ENCODE measurements at regions not wholly inside any gene's neighbourhood (a gene's known extent, or its start where the extent isn't known, plus 50 kb on each side); places are given as distances from the start of the nearest gene placed in this dataset.

DNA sequence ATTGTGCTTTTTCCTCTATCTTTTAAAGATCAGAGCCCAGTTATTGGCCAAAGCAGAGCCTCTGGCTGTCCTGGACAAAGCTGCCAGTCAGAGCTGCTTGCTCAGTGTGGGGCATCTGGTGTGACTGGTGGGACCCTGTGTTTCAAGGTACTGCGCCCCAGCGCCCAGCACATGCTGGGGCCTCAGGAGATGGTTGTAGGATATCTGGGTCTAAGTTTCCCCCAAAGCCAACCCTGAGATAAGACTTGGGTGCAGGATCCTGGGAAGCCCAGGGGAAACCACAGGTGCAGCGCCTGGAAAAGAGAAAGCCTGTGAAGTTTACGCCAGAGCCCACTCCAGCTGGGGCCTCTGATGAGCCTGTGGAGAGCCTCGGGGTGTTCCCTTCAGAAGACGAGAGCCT lies 117.7 kb downstream of the RPIA start:
- Histone ChIP-seq H3K4me1 (ENCODE audit: control insufficient read depth in 5 of 5, insufficient read depth in 5 of 5, low read length in 5 of 5) (peaks cover 0 to 10% (median 0%) of the 10 kb centered on the region in 5 donors), H3K27me3 (ENCODE audit: control insufficient read depth in 3 of 3, insufficient read depth in 3 of 3, low read length in 2 of 3) (no peaks in the 10 kb centered on the region), H3K27ac (ENCODE audit: low read depth in 1 of 2, low read length in 1 of 2) (no peak overlapping the region), H3K36me3 (ENCODE audit: control insufficient read depth in 4 of 4, insufficient read depth in 4 of 4, low read length in 4 of 4) (no peaks in the 10 kb centered on the region), H3K4me3 (no peak overlapping the region), H3K9ac (ENCODE audit: insufficient read depth in 1 of 2, low read length in 2 of 2) (no peak overlapping the region), H3K9me3 (ENCODE audit: control insufficient read depth in 4 of 4, insufficient read depth in 3 of 4, low read length in 3 of 4) (peaks cover 0 to 9% (median 0%) of the 10 kb centered on the region in 4 donors)
- DNase-seq (no peak), ATAC-seq (ENCODE audit: insufficient read depth, low FRiP score) (no peak)
- TF ChIP-seq, protein P1, sequence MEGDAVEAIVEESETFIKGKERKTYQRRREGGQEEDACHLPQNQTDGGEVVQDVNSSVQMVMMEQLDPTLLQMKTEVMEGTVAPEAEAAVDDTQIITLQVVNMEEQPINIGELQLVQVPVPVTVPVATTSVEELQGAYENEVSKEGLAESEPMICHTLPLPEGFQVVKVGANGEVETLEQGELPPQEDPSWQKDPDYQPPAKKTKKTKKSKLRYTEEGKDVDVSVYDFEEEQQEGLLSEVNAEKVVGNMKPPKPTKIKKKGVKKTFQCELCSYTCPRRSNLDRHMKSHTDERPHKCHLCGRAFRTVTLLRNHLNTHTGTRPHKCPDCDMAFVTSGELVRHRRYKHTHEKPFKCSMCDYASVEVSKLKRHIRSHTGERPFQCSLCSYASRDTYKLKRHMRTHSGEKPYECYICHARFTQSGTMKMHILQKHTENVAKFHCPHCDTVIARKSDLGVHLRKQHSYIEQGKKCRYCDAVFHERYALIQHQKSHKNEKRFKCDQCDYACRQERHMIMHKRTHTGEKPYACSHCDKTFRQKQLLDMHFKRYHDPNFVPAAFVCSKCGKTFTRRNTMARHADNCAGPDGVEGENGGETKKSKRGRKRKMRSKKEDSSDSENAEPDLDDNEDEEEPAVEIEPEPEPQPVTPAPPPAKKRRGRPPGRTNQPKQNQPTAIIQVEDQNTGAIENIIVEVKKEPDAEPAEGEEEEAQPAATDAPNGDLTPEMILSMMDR (IDR thresholded peaks at IDR 0.05; ENCODE audit: control extremely low read depth, extremely low read depth), result no peak
- WGBS, 2 donors, result 91 to 95% methylated on average over 6 of the region's 6 CpGs

DNA sequence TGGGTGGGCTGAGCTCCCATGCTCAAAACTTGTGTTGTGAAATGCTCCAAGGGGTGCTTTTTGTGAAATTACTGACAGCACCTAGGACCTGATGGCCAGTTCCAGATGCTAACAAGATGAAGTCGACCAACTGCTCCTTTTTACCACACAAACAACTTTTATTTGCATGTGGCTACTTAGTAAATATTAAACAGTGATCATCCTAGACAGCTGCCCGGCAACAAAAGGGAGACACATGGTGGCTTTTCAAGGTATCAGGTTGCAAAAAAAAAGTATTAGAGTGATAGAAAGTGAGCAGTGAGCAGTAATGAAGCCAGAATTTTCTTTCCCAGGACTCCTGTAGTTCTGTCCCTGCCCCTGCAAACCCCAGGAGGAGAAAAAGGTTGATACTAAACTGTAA lies 118.5 kb downstream of the RPIA start:
- TF ChIP-seq, protein P1 (IDR thresholded peaks at IDR 0.05; ENCODE audit: control extremely low read depth, extremely low read depth), result no peak
- peaks cover 0 to 10% (median 0%) of the 10 kb centered on the region in 5 donors for H3K4me1 ChIP-seq (ENCODE audit: control insufficient read depth in 5 of 5, insufficient read depth in 5 of 5, low read length in 5 of 5)
- no peak for ATAC-seq (ENCODE audit: insufficient read depth, low FRiP score)
- peaks cover 0 to 10% (median 0%) of the 10 kb centered on the region in 4 donors for H3K9me3 ChIP-seq (ENCODE audit: control insufficient read depth in 4 of 4, insufficient read depth in 3 of 4, low read length in 3 of 4)
- 55 to 64% methylated on average over 2 of the region's 2 CpGs for WGBS, 2 donors
- no peak overlapping the region for H3K9ac ChIP-seq (ENCODE audit: insufficient read depth in 1 of 2, low read length in 2 of 2)
- no peak overlapping the region for H3K27ac ChIP-seq (ENCODE audit: low read depth in 1 of 2, low read length in 1 of 2)
- no peaks in the 10 kb centered on the region for H3K27me3 ChIP-seq (ENCODE audit: control insufficient read depth in 3 of 3, insufficient read depth in 3 of 3, low read length in 2 of 3)
- H3K36me3 ChIP-seq (ENCODE audit: control insufficient read depth in 4 of 4, insufficient read depth in 4 of 4, low read length in 4 of 4), result no peaks in the 10 kb centered on the region
- H3K4me3 ChIP-seq, result no peak overlapping the region
- no peak for DNase-seq

DNA sequence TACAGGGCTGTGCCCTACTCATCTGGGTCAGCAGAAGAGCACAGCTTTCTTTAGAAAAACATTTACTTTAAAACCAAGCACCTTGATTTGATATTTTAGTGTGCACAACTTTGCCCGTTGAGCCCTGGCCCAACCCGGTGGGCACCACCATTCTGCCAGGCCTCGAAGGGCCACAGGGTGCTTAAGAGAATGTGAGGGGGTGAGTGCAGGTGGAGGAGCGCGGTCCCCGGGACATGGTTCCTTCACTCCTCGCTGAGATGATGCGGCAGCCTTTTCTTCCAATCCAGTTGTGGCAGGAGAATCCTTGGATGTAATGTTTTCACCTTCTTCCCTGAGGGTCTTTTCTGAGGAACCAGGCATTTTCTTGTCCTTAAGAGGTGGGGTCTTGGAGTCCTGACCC lies 119.0 kb downstream of the RPIA start:
- no peaks in the 10 kb centered on the region for H3K27me3 ChIP-seq (ENCODE audit: control insufficient read depth in 3 of 3, insufficient read depth in 3 of 3, low read length in 2 of 3)
- no peak overlapping the region for H3K27ac ChIP-seq (ENCODE audit: low read depth in 1 of 2, low read length in 1 of 2)
- H3K4me1 ChIP-seq (ENCODE audit: control insufficient read depth in 5 of 5, insufficient read depth in 5 of 5, low read length in 5 of 5), result peaks cover 0 to 10% (median 0%) of the 10 kb centered on the region in 5 donors
- ATAC-seq (ENCODE audit: insufficient read depth, low FRiP score), result no peak
- H3K9ac ChIP-seq (ENCODE audit: insufficient read depth in 1 of 2, low read length in 2 of 2), result no peak overlapping the region
- TF ChIP-seq, protein P1 (IDR thresholded peaks at IDR 0.05; ENCODE audit: control extremely low read depth, extremely low read depth), result no peak
- no peaks in the 10 kb centered on the region for H3K36me3 ChIP-seq (ENCODE audit: control insufficient read depth in 4 of 4, insufficient read depth in 4 of 4, low read length in 4 of 4)
- peaks cover 0 to 12% (median 2%) of the 10 kb centered on the region in 4 donors for H3K9me3 ChIP-seq (ENCODE audit: control insufficient read depth in 4 of 4, insufficient read depth in 3 of 4, low read length in 3 of 4)
- WGBS, 2 donors, result 92 to 94% methylated on average over 8 of the region's 8 CpGs
- DNase-seq, result no peak
- no peak overlapping the region for H3K4me3 ChIP-seq

DNA sequence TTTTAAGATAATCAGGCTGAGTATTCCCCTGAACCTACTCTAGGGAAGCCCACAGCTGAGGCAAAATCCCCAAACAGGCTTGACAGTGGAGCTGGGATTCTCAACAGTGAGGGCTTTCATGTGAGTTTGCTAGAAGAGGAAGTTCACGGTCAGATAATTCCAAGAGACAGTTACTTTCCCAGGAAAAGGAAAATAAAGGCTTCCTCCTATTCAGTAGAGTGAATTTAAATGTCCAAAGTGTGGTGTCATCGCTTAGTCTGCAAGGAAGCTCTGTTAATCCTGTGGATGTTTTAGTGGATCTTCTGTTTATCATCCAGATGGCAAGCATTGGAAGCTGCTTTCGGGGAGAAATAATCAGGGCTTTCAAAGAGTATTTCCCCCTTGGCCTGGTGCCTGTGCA lies 119.8 kb downstream of the RPIA start:
- 61 to 82% methylated on average over 3 of the region's 3 CpGs for WGBS, 2 donors

More for the DNA sequence above, 119.8 kb downstream of the RPIA start:
- H3K9ac ChIP-seq (ENCODE audit: insufficient read depth in 1 of 2, low read length in 2 of 2), result no peak overlapping the region
- no peak overlapping the region for H3K27ac ChIP-seq (ENCODE audit: low read depth in 1 of 2, low read length in 1 of 2)
- H3K4me1 ChIP-seq (ENCODE audit: control insufficient read depth in 5 of 5, insufficient read depth in 5 of 5, low read length in 5 of 5), result peaks cover 0 to 10% (median 0%) of the 10 kb centered on the region in 5 donors
- DNase-seq (peak in 1 of 3 donors; percentile 6), ATAC-seq (ENCODE audit: insufficient read depth, low FRiP score) (no peak)
- no peak overlapping the region for H3K4me3 ChIP-seq
- H3K27me3 ChIP-seq (ENCODE audit: control insufficient read depth in 3 of 3, insufficient read depth in 3 of 3, low read length in 2 of 3), result no peaks in the 10 kb centered on the region
- H3K9me3 ChIP-seq (ENCODE audit: control insufficient read depth in 4 of 4, insufficient read depth in 3 of 4, low read length in 3 of 4), result peaks cover 0 to 17% (median 4%) of the 10 kb centered on the region in 4 donors
- TF ChIP-seq, protein P1 (IDR thresholded peaks at IDR 0.05; ENCODE audit: control extremely low read depth, extremely low read depth), result no peak
- no peaks in the 10 kb centered on the region for H3K36me3 ChIP-seq (ENCODE audit: control insufficient read depth in 4 of 4, insufficient read depth in 4 of 4, low read length in 4 of 4)

All from lung (tissue), 11 donors.